Liver (tissue), 8 donors: ENCODE measurements at regions not wholly inside any gene's neighbourhood (a gene's known extent, or its start where the extent isn't known, plus 50 kb on each side); places are given as distances from the start of the nearest gene placed in this dataset.

ENCODE experiments used
- DNase-seq: peaks from one replicate; pipeline ENCODE4 v3.0.0-alpha.2; 2017; ENCODE audit warnings: low spot score
- H3K27ac ChIP-seq, 2 donors: one replicate each; pipeline ENCODE4 v1.7.0; 2013; ENCODE audit warnings: inconsistent platforms in 2 of 2, low read length in 2 of 2, control low read depth in 1 of 2, low read depth in 1 of 2, mild to moderate bottlenecking in 1 of 2
- H3K27me3 ChIP-seq, 4 donors: one replicate each; pipeline versions ENCODE4 v1.6.1 to v1.7.0; 2013; ENCODE audit warnings: low read length in 3 of 4, inconsistent platforms in 1 of 4, mild to moderate bottlenecking in 1 of 4, moderate library complexity in 1 of 4; ENCODE audit not compliant: control insufficient read depth in 4 of 4, insufficient read depth in 4 of 4
- H3K36me3 ChIP-seq, 4 donors: one replicate each; pipeline versions ENCODE4 v1.6.1 to v1.7.0; 2013; ENCODE audit warnings: low read length in 3 of 4, mild to moderate bottlenecking in 3 of 4, low read depth in 1 of 4, moderate library complexity in 1 of 4; ENCODE audit not compliant: control insufficient read depth in 4 of 4, insufficient read depth in 3 of 4
- H3K4me1 ChIP-seq, 4 donors: one replicate each; pipeline versions ENCODE4 v1.6.1 to v1.7.0; 2013; ENCODE audit warnings: low read length in 3 of 4, mild to moderate bottlenecking in 3 of 4, moderate library complexity in 1 of 4; ENCODE audit not compliant: control insufficient read depth in 4 of 4, insufficient read depth in 4 of 4
- H3K4me3 ChIP-seq, 3 donors: one replicate each; pipeline versions ENCODE4 v1.6.1 to v1.7.0; 2013; ENCODE audit warnings: low read length in 3 of 3, control low read depth in 1 of 3, low read depth in 1 of 3, mild to moderate bottlenecking in 1 of 3
- H3K9ac ChIP-seq, 2 donors: one replicate each; pipeline ENCODE4 v1.7.0; 2013; ENCODE audit warnings: low read length in 2 of 2, mild to moderate bottlenecking in 2 of 2, moderate library complexity in 2 of 2, control low read depth in 1 of 2, low read depth in 1 of 2
- H3K9me3 ChIP-seq, 4 donors: one replicate each; pipeline versions ENCODE4 v1.6.1 to v1.7.0; 2013; ENCODE audit warnings: low read length in 3 of 4; ENCODE audit not compliant: control insufficient read depth in 4 of 4
- EGR1 ChIP-seq, 2 donors: IDR thresholded peaks; 2 replicates each; pipeline ENCODE4 v1.6.1; 2016 to 2018; ENCODE audit warnings: antibody characterized with exemption in 2 of 2, low read depth in 2 of 2
- FOXA1 ChIP-seq: IDR thresholded peaks from 2 replicates; pipeline ENCODE4 v1.6.1; 2016; ENCODE audit warnings: antibody characterized with exemption
- FOXA2 ChIP-seq: IDR thresholded peaks from 2 replicates; pipeline ENCODE4 v1.6.1; 2016; ENCODE audit warnings: antibody characterized with exemption
- GABPA ChIP-seq, 2 donors: IDR thresholded peaks in 1 of 2; conservative IDR thresholded peaks in 1 of 2; 2 replicates each; pipeline ENCODE4 v1.6.1; 2016; ENCODE audit warnings: antibody characterized with exemption in 2 of 2, mild to moderate bottlenecking in 1 of 2, moderate library complexity in 1 of 2
- HNF4A ChIP-seq, 2 donors: conservative IDR thresholded peaks; 2 replicates each; pipeline ENCODE4 v1.6.1; 2016; ENCODE audit warnings: antibody characterized with exemption in 2 of 2, mild to moderate bottlenecking in 2 of 2
- HNF4G ChIP-seq: IDR thresholded peaks from 2 replicates; pipeline ENCODE4 v1.6.1; 2016; ENCODE audit warnings: antibody characterized with exemption
- JUND ChIP-seq, 2 donors: IDR thresholded peaks; 2 replicates each; pipeline ENCODE4 v1.6.1; 2016; ENCODE audit warnings: antibody characterized with exemption in 2 of 2
- NR2F2 ChIP-seq: IDR thresholded peaks from 2 replicates; pipeline ENCODE4 v1.6.1; 2016; ENCODE audit warnings: antibody characterized with exemption
- RAD21 ChIP-seq, 2 donors: IDR thresholded peaks; 2 replicates each; pipeline ENCODE4 v1.6.1; 2016; ENCODE audit warnings: antibody characterized with exemption in 2 of 2, mild to moderate bottlenecking in 2 of 2
- RXRA ChIP-seq, 2 donors: IDR thresholded peaks; 2 replicates each; pipeline ENCODE4 v1.6.1; 2017 to 2018; ENCODE audit warnings: antibody characterized with exemption in 2 of 2, mild to moderate bottlenecking in 1 of 2
- SP1 ChIP-seq: IDR thresholded peaks from 2 replicates; pipeline ENCODE4 v1.6.1; 2018; ENCODE audit warnings: antibody characterized with exemption, mild to moderate bottlenecking
- TAF1 ChIP-seq: conservative IDR thresholded peaks from 2 replicates; pipeline ENCODE4 v1.6.1; 2016; ENCODE audit warnings: antibody characterized with exemption, mild to moderate bottlenecking
- YY1 ChIP-seq: IDR thresholded peaks from 2 replicates; pipeline ENCODE4 v1.6.1; 2016; ENCODE audit warnings: antibody characterized with exemption, mild to moderate bottlenecking
- WGBS: extraction: QIAGEN DNeasy Blood & Tissue Kit; methylation state at CpG from one replicate; pipeline ENCODE4 v1.1.7; 2013; 5-methylcytosine and 5-hydroxymethylcytosine counted together
- TF ChIP-seq, protein P1 (sequence below): IDR thresholded peaks from 2 replicates; pipeline ENCODE4 v1.6.1; 2016; ENCODE audit warnings: antibody characterized with exemption
- TF ChIP-seq, protein P2 (sequence below): IDR thresholded peaks from 2 replicates; pipeline ENCODE4 v1.6.1; 2016; ENCODE audit warnings: antibody characterized with exemption
- TF ChIP-seq, protein P3 (sequence below): IDR thresholded peaks from 2 replicates; pipeline ENCODE4 v1.6.1; 2016; ENCODE audit warnings: antibody characterized with exemption, mild to moderate bottlenecking
- TF ChIP-seq, protein P4 (sequence below): fragments of 150-350 bp; IDR thresholded peaks from 2 replicates; pipeline ENCODE4 v1.5.1; 2017; ENCODE audit warnings: improper control_type of control experiment, low read depth, low read length; ENCODE audit not compliant: missing input control
- TF ChIP-seq, protein P5 (sequence below): IDR thresholded peaks from 2 replicates; pipeline ENCODE4 v1.6.1; 2016; ENCODE audit warnings: antibody characterized with exemption
- donor health status: healthy.
- donor health status: healthy.
- donor health status: healthy.
- donor health status: healthy.
- donor health status: healthy.

DNA sequence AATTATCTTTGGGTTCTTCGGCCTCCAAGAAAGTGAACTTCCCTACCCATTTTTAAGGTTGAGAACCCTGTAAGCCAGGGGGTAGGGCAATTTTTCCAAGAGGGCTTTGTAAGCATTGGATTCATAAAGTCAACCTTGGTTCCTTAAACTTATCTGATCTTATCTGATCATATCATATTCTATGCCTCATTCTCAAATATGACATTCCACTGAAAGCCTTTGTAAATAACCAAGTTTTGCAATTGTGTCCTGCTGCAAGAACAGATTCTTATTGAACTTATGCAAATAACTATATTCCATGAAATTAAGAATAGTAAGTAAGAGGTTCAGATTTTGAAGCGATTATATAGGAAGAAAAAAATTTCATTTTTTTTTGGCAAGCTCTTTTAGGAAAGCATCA lies 649.5 kb downstream of the LRRC70 start:
- DNase-seq, result no peak
- Histone ChIP-seq H3K9me3 (no peaks in the 10 kb centered on the region), H3K4me3 (no peak overlapping the region), H3K27ac (no peak overlapping the region), H3K27me3 (no peaks in the 10 kb centered on the region), H3K36me3 (no peaks in the 10 kb centered on the region), H3K9ac (no peak overlapping the region), H3K4me1 (no peaks in the 10 kb centered on the region)
- WGBS, result 89% methylated on average over 2 of the region's 2 CpGs
- TF ChIP-seq HNF4A (conservative IDR thresholded peaks at IDR 0.05), result no peak

DNA sequence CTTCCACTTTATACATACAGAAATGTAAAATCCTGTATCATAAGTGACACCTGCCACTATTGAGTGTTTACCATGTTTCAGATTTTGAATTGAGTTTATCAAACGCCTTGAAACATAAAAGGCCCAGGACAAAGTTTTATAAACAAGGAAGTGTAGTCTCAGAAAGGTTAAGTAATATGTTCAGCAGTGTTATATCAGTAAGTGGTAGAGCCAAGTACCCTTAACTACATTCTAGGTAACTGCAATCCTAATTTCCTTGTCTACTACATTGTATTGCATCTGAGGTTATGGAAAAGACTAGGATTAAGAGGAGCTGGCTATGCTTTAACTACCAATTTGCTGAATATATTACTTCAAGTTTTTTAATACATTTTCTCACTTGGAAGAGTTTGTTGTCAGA lies 641.6 kb downstream of the LRRC70 start:
- H3K9ac ChIP-seq, result no peak overlapping the region
- H3K9me3 ChIP-seq, result no peaks in the 10 kb centered on the region
- TF ChIP-seq GABPA (IDR thresholded peaks at IDR 0.05 in 1 of 2, conservative IDR thresholded peaks at IDR 0.05 in 1 of 2) (no peak), SP1 (no peak), FOXA2 (no peak), JUND (IDR thresholded peaks at IDR 0.05) (no peak), HNF4G (no peak), YY1 (no peak), RXRA (IDR thresholded peaks at IDR 0.05) (no peak)
- TF ChIP-seq, protein P1, sequence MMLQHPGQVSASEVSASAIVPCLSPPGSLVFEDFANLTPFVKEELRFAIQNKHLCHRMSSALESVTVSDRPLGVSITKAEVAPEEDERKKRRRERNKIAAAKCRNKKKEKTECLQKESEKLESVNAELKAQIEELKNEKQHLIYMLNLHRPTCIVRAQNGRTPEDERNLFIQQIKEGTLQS, result no peak
- TF ChIP-seq, protein P2, sequence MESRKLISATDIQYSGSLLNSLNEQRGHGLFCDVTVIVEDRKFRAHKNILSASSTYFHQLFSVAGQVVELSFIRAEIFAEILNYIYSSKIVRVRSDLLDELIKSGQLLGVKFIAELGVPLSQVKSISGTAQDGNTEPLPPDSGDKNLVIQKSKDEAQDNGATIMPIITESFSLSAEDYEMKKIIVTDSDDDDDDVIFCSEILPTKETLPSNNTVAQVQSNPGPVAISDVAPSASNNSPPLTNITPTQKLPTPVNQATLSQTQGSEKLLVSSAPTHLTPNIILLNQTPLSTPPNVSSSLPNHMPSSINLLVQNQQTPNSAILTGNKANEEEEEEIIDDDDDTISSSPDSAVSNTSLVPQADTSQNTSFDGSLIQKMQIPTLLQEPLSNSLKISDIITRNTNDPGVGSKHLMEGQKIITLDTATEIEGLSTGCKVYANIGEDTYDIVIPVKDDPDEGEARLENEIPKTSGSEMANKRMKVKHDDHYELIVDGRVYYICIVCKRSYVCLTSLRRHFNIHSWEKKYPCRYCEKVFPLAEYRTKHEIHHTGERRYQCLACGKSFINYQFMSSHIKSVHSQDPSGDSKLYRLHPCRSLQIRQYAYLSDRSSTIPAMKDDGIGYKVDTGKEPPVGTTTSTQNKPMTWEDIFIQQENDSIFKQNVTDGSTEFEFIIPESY, result no peak
- no peaks in the 10 kb centered on the region for H3K36me3 ChIP-seq
- no peaks in the 10 kb centered on the region for H3K27me3 ChIP-seq
- H3K27ac ChIP-seq, result no peak overlapping the region
- 72% methylated on average over 1 of the region's 1 CpG for WGBS
- no peak overlapping the region for H3K4me3 ChIP-seq
- peaks cover 3 to 20% (median 16%) of the 10 kb centered on the region in 4 donors for H3K4me1 ChIP-seq
- DNase-seq, result no peak

DNA sequence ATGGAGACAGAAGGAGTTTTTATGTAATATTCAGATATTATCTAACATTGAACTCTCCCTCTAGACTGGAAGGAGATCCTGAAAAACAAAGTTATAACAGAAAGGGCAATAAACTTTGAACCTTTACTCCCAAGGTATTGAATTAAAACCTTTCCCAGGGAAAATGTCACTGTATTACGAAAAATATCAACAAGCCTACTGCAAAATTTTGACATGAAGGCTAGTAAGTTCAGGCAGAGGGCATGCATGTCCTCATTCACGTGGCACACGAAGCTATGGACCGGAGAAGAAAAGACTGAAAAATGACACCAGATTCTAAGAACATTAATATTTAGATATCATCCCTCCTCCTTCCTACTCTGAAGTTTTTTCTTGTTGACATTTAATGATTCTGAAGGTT lies 638.8 kb downstream of the LRRC70 start:
- H3K4me1 ChIP-seq, result peaks cover 3 to 28% (median 25%) of the 10 kb centered on the region in 4 donors
- H3K9ac ChIP-seq, result peak overlapping the region in 1 of 2 donors; percentile 54
- WGBS, result 34% methylated on average over 4 of the region's 4 CpGs
- H3K27ac ChIP-seq, result peak overlapping the region; percentile 36 to 48
- H3K27me3 ChIP-seq, result no peaks in the 10 kb centered on the region
- DNase-seq, result no peak
- H3K36me3 ChIP-seq, result no peaks in the 10 kb centered on the region
- no peak overlapping the region for H3K4me3 ChIP-seq
- H3K9me3 ChIP-seq, result no peaks in the 10 kb centered on the region
- TF ChIP-seq EGR1 (IDR thresholded peaks at IDR 0.05; ENCODE audit: low read depth in 2 of 2) (peak; percentile 6 to 56), JUND (IDR thresholded peaks at IDR 0.05) (peak; percentile 56 to 78), RAD21 (IDR thresholded peaks at IDR 0.05) (peak; percentile 37 to 67), FOXA2 (peak; percentile 89), FOXA1 (peak; percentile 42), HNF4A (conservative IDR thresholded peaks at IDR 0.05) (peak; percentile 86 to 93), NR2F2 (peak; percentile 66), SP1 (peak; percentile 92), RXRA (IDR thresholded peaks at IDR 0.05) (peak; percentile 99), TAF1 (no peak), GABPA (IDR thresholded peaks at IDR 0.05 in 1 of 2, conservative IDR thresholded peaks at IDR 0.05 in 1 of 2) (peak in 1 of 2 donors; percentile 15), HNF4G (peak; percentile 63)
- TF ChIP-seq, protein P3, sequence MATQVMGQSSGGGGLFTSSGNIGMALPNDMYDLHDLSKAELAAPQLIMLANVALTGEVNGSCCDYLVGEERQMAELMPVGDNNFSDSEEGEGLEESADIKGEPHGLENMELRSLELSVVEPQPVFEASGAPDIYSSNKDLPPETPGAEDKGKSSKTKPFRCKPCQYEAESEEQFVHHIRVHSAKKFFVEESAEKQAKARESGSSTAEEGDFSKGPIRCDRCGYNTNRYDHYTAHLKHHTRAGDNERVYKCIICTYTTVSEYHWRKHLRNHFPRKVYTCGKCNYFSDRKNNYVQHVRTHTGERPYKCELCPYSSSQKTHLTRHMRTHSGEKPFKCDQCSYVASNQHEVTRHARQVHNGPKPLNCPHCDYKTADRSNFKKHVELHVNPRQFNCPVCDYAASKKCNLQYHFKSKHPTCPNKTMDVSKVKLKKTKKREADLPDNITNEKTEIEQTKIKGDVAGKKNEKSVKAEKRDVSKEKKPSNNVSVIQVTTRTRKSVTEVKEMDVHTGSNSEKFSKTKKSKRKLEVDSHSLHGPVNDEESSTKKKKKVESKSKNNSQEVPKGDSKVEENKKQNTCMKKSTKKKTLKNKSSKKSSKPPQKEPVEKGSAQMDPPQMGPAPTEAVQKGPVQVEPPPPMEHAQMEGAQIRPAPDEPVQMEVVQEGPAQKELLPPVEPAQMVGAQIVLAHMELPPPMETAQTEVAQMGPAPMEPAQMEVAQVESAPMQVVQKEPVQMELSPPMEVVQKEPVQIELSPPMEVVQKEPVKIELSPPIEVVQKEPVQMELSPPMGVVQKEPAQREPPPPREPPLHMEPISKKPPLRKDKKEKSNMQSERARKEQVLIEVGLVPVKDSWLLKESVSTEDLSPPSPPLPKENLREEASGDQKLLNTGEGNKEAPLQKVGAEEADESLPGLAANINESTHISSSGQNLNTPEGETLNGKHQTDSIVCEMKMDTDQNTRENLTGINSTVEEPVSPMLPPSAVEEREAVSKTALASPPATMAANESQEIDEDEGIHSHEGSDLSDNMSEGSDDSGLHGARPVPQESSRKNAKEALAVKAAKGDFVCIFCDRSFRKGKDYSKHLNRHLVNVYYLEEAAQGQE, result peak; percentile 39
- TF ChIP-seq, protein P4, sequence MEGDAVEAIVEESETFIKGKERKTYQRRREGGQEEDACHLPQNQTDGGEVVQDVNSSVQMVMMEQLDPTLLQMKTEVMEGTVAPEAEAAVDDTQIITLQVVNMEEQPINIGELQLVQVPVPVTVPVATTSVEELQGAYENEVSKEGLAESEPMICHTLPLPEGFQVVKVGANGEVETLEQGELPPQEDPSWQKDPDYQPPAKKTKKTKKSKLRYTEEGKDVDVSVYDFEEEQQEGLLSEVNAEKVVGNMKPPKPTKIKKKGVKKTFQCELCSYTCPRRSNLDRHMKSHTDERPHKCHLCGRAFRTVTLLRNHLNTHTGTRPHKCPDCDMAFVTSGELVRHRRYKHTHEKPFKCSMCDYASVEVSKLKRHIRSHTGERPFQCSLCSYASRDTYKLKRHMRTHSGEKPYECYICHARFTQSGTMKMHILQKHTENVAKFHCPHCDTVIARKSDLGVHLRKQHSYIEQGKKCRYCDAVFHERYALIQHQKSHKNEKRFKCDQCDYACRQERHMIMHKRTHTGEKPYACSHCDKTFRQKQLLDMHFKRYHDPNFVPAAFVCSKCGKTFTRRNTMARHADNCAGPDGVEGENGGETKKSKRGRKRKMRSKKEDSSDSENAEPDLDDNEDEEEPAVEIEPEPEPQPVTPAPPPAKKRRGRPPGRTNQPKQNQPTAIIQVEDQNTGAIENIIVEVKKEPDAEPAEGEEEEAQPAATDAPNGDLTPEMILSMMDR, result no peak
- TF ChIP-seq, protein P1, result peak; percentile 66
- TF ChIP-seq, protein P2, result peak; percentile 74
- TF ChIP-seq, protein P5, sequence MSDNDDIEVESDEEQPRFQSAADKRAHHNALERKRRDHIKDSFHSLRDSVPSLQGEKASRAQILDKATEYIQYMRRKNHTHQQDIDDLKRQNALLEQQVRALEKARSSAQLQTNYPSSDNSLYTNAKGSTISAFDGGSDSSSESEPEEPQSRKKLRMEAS, result peak; percentile 69
